HK-2 (cell line): ENCODE measurements at regions not wholly inside any gene's neighbourhood (a gene's known extent, or its start where the extent isn't known, plus 50 kb on each side); places are given as distances from the start of the nearest gene placed in this dataset.

Source experiments
- DNase-seq: peaks from one replicate; pipeline ENCODE4 v3.0.0-alpha.2; 2018; ENCODE audit not compliant: unreplicated experiment

GRCh38 chr6:63371104-63371715 is 51.4 kb upstream of the LGSN start:
- no peak for DNase-seq

- no peak for DNase-seq
Observed at GRCh38 chr6:63372951-63373533, 53.3 kb upstream of the LGSN start.

- DNase-seq: no peak
Observed at GRCh38 chr6:63389191-63389844, 69.5 kb upstream of the LGSN start.

GRCh38 chr6:63391203-63391970 is 71.6 kb upstream of the LGSN start:
- DNase-seq: no peak

GRCh38 chr6:63392092-63392724 is 72.4 kb upstream of the LGSN start:
- no peak for DNase-seq

GRCh38 chr6:63394656-63395308 is 75.0 kb upstream of the LGSN start:
- no peak for DNase-seq

- no peak for DNase-seq
Observed at GRCh38 chr6:63395381-63395780, 75.6 kb upstream of the LGSN start.

- no peak for DNase-seq
Observed at GRCh38 chr6:63403725-63404124, 83.9 kb upstream of the LGSN start.

GRCh38 chr6:63410435-63411426 is 90.9 kb upstream of the LGSN start:
- DNase-seq: no peak

GRCh38 chr6:63415286-63415685 is 95.5 kb upstream of the LGSN start:
- no peak for DNase-seq

- DNase-seq: no peak
Observed at GRCh38 chr6:63418741-63419140, 99.0 kb upstream of the LGSN start.

GRCh38 chr6:63424636-63425035 is 104.9 kb upstream of the LGSN start:
- DNase-seq: no peak

GRCh38 chr6:63425493-63425892 is 105.7 kb upstream of the LGSN start:
- DNase-seq: no peak

GRCh38 chr6:63426844-63427243 is 107.1 kb upstream of the LGSN start:
- no peak for DNase-seq

- no peak for DNase-seq
Observed at GRCh38 chr6:63427951-63428350, 108.2 kb upstream of the LGSN start.

- no peak for DNase-seq
Observed at GRCh38 chr6:63430985-63431519, 111.3 kb upstream of the LGSN start.

GRCh38 chr6:63434943-63435342 is 115.2 kb upstream of the LGSN start:
- DNase-seq: no peak

GRCh38 chr6:63436356-63436755 is 116.6 kb upstream of the LGSN start:
- no peak for DNase-seq

- no peak for DNase-seq
Observed at GRCh38 chr6:63437058-63437457, 117.3 kb upstream of the LGSN start.

- no peak for DNase-seq
Observed at GRCh38 chr6:63440057-63440456, 120.3 kb upstream of the LGSN start.
